Adrenal gland (tissue), 5 donors: ENCODE measurements at regions not wholly inside any gene's neighbourhood (a gene's known extent, or its start where the extent isn't known, plus 50 kb on each side); places are given as distances from the start of the nearest gene placed in this dataset.

Experiments used
- POLR2A ChIP-seq, 2 donors: fragments of 450-650 bp; IDR thresholded peaks; one replicate each; pipeline ENCODE4 v1.6.1; 2017; ENCODE audit warnings: antibody characterized with exemption in 2 of 2, mild to moderate bottlenecking in 2 of 2, moderate library complexity in 1 of 2
- TF ChIP-seq, protein P1 (sequence below), 6 experiments: fragments of 450-650 bp in 4 of 6; fragments of 200-600 bp in 2 of 6; sonication (generic) in 1 of 6; IDR thresholded peaks; 1 replicate in 5 of 6; 2 replicates in 1 of 6; pipeline versions ENCODE4 v1.5.1 to v1.8.0; 2016 to 2021; ENCODE audit warnings: antibody characterized with exemption in 6 of 6, mild to moderate bottlenecking in 2 of 6, moderate library complexity in 1 of 6
- donor health status: DM: no; HTN: no; CAD: no.

GRCh38 chr1:87568911-87569310 is 240.2 kb downstream of the LMO4 start:
- TF ChIP-seq POLR2A (IDR thresholded peaks at IDR 0.05): no peak
- TF ChIP-seq, protein P1, sequence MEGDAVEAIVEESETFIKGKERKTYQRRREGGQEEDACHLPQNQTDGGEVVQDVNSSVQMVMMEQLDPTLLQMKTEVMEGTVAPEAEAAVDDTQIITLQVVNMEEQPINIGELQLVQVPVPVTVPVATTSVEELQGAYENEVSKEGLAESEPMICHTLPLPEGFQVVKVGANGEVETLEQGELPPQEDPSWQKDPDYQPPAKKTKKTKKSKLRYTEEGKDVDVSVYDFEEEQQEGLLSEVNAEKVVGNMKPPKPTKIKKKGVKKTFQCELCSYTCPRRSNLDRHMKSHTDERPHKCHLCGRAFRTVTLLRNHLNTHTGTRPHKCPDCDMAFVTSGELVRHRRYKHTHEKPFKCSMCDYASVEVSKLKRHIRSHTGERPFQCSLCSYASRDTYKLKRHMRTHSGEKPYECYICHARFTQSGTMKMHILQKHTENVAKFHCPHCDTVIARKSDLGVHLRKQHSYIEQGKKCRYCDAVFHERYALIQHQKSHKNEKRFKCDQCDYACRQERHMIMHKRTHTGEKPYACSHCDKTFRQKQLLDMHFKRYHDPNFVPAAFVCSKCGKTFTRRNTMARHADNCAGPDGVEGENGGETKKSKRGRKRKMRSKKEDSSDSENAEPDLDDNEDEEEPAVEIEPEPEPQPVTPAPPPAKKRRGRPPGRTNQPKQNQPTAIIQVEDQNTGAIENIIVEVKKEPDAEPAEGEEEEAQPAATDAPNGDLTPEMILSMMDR (IDR thresholded peaks at IDR 0.05): no peak
